Caco-2 (cell line): ENCODE measurements at regions not wholly inside any gene's neighbourhood (a gene's known extent, or its start where the extent isn't known, plus 50 kb on each side); places are given as distances from the start of the nearest gene placed in this dataset.

Source experiments
- BruUV-seq: library from RNA; stranded (reverse); fragments of 400-500 nt; replicated peaks from 2 replicates; lab custom pipeline; 2021; lab: Mats Ljungman, UMichigan
- CTCF ChIA-PET: fragments of 300-600 bp; sonication (Branson Sonifier 250); formaldehyde crosslinking; loops from one replicate; lab custom pipeline; 2022; ENCODE audit warnings: antibody characterized with exemption; lab: Charles Lee
- POLR2A ChIA-PET: fragments of 300-600 bp; sonication (Branson Sonifier 250); formaldehyde crosslinking; loops from one replicate; lab custom pipeline; 2022; ENCODE audit warnings: antibody characterized with exemption; lab: Charles Lee
- DNase-seq, 2 experiments: peaks; one replicate each; pipeline versions ENCODE4 v3.0.0 to v3.0.0-alpha.2; 2020 to 2022
- H3K27me3 ChIP-seq: replicated peaks from 2 replicates; pipeline ENCODE4 v1.6.0; 2011; ENCODE audit warnings: low read length; ENCODE audit not compliant: control insufficient read depth, insufficient read depth
- H3K36me3 ChIP-seq: 2 replicates; pipeline ENCODE4 v1.5.1; 2011; ENCODE audit warnings: low read length; ENCODE audit not compliant: control insufficient read depth, insufficient read depth
- H3K4me1 ChIP-seq: fragments of 250-450 bp; sonication (Bioruptor Pico); 2 replicates; pipeline ENCODE4 v1.5.1; 2020; ENCODE audit warnings: mild to moderate bottlenecking
- H3K4me3 ChIP-seq: 2 replicates; pipeline ENCODE4 v1.5.1; 2011; ENCODE audit warnings: low read depth, mild to moderate bottlenecking, control low read depth, low read length
- H3K9me3 ChIP-seq: fragments of 250-450 bp; sonication (Bioruptor Pico); 2 replicates; pipeline ENCODE4 v1.5.1; 2020; ENCODE audit warnings: mild to moderate bottlenecking, moderate library complexity
- H3K27ac Mint-ChIP-seq: one replicate; pipeline ENCODE4 v1.8.0; 2022; ENCODE audit warnings: mixed read lengths; ENCODE audit not compliant: unreplicated experiment
- H3K27me3 Mint-ChIP-seq: one replicate; pipeline ENCODE4 v1.8.0; 2022; ENCODE audit warnings: mixed read lengths; ENCODE audit not compliant: insufficient read depth, unreplicated experiment
- H3K36me3 Mint-ChIP-seq: one replicate; pipeline ENCODE4 v1.8.0; 2022; ENCODE audit warnings: mild to moderate bottlenecking, mixed read lengths; ENCODE audit not compliant: insufficient read depth, unreplicated experiment
- H3K4me1 Mint-ChIP-seq: one replicate; pipeline ENCODE4 v1.8.0; 2022; ENCODE audit warnings: low read depth, mixed read lengths; ENCODE audit not compliant: unreplicated experiment
- H3K4me3 Mint-ChIP-seq: one replicate; pipeline ENCODE4 v1.8.0; 2022; ENCODE audit warnings: mild to moderate bottlenecking, moderate library complexity, mixed read lengths; ENCODE audit not compliant: unreplicated experiment
- H3K9me3 Mint-ChIP-seq: one replicate; pipeline ENCODE4 v1.8.0; 2022; ENCODE audit warnings: mixed read lengths; ENCODE audit not compliant: unreplicated experiment
- CTCF ChIP-seq, 2 experiments: fragments of 200-600 bp in 1 of 2; IDR thresholded peaks; 1 replicate in 1 of 2; 2 replicates in 1 of 2; pipeline versions ENCODE4 v1.5.1 to v1.8.0; 2011 to 2022; ENCODE audit warnings: antibody characterized with exemption in 1 of 2, control low read depth in 1 of 2, inconsistent platforms in 1 of 2, low read depth in 1 of 2, low read length in 1 of 2, mild to moderate bottlenecking in 1 of 2, moderate library complexity in 1 of 2; ENCODE audit not compliant: insufficient read depth in 1 of 2, severe bottlenecking in 1 of 2, unreplicated experiment in 1 of 2
- intact Hi-C: fragments of 100-400 bp; cut with micrococcal nuclease; formaldehyde crosslinking; loops from one replicate; pipeline ENCODE4 v1.10.0; 2022; ENCODE audit not compliant: unreplicated experiment

- BruUV-seq: no TSS peak
- Histone ChIP-seq H3K4me3 (no peak overlapping the region), H3K9me3 (no peaks in the 10 kb centered on the region), H3K4me1 (no peaks in the 10 kb centered on the region), H3K27me3 (no peaks in the 10 kb centered on the region), H3K36me3 (no peaks in the 10 kb centered on the region)
- POLR2A ChIA-PET: no interaction called here
- no peak for DNase-seq
- no peak for TF ChIP-seq CTCF (IDR thresholded peaks at IDR 0.05; ENCODE audit: insufficient read depth in 1 of 2, low read depth in 1 of 2, low read length in 1 of 2, severe bottlenecking in 1 of 2, unreplicated experiment in 1 of 2)
- no peaks in the 10 kb centered on the region for H3K9me3 Mint-ChIP-seq
- intact Hi-C loops: no loop called here
- H3K36me3 Mint-ChIP-seq: no peaks in the 10 kb centered on the region
- H3K4me3 Mint-ChIP-seq: no peak overlapping the region
- no peaks in the 10 kb centered on the region for H3K27me3 Mint-ChIP-seq
- H3K4me1 Mint-ChIP-seq: no peaks in the 10 kb centered on the region
- H3K27ac Mint-ChIP-seq: no peak overlapping the region
- CTCF ChIA-PET: no interaction called here
Measured at GRCh38 chr2:196344397-196344796, 173.0 kb upstream of the STK17B start.

- Mint-ChIP-seq H3K4me3 (no peak overlapping the region), H3K27ac (no peak overlapping the region), H3K36me3 (no peaks in the 10 kb centered on the region), H3K9me3 (peaks cover 11% of the 10 kb centered on the region), H3K4me1 (no peaks in the 10 kb centered on the region), H3K27me3 (peaks cover 4% of the 10 kb centered on the region)
- TF ChIP-seq CTCF (IDR thresholded peaks at IDR 0.05; ENCODE audit: insufficient read depth in 1 of 2, low read depth in 1 of 2, low read length in 1 of 2, severe bottlenecking in 1 of 2, unreplicated experiment in 1 of 2): no peak
- Histone ChIP-seq H3K9me3 (no peaks in the 10 kb centered on the region), H3K4me3 (no peak overlapping the region), H3K36me3 (no peaks in the 10 kb centered on the region), H3K27me3 (no peaks in the 10 kb centered on the region), H3K4me1 (no peaks in the 10 kb centered on the region)
- no TSS peak for BruUV-seq
- DNase-seq: no peak
- ChIA-PET CTCF (no interaction called here), POLR2A (no interaction called here)
- intact Hi-C loops: no loop called here
Measured at GRCh38 chr2:196353717-196354116, 182.3 kb upstream of the STK17B start.

GRCh38 chr2:196354186-196354585, 182.8 kb upstream of the STK17B start:
- BruUV-seq: no TSS peak
- Mint-ChIP-seq H3K36me3 (no peaks in the 10 kb centered on the region), H3K27ac (no peak overlapping the region)

More at GRCh38 chr2:196354186-196354585, 182.8 kb upstream of the STK17B start:
- H3K36me3 ChIP-seq: no peaks in the 10 kb centered on the region
- Mint-ChIP-seq H3K9me3 (peaks cover 11% of the 10 kb centered on the region), H3K27me3 (peaks cover 4% of the 10 kb centered on the region), H3K4me1 (no peaks in the 10 kb centered on the region), H3K4me3 (no peak overlapping the region)
- no peaks in the 10 kb centered on the region for H3K27me3 ChIP-seq
- CTCF ChIA-PET: no interaction called here
- intact Hi-C loops: no loop called here
- no peak for DNase-seq
- no peak overlapping the region for H3K4me3 ChIP-seq
- POLR2A ChIA-PET: no interaction called here
- no peak for TF ChIP-seq CTCF (IDR thresholded peaks at IDR 0.05; ENCODE audit: insufficient read depth in 1 of 2, low read depth in 1 of 2, low read length in 1 of 2, severe bottlenecking in 1 of 2, unreplicated experiment in 1 of 2)
- H3K4me1 ChIP-seq: no peaks in the 10 kb centered on the region
- no peaks in the 10 kb centered on the region for H3K9me3 ChIP-seq
